GF-D8 (cell line): ENCODE measurements at regions not wholly inside any gene's neighbourhood (a gene's known extent, or its start where the extent isn't known, plus 50 kb on each side); places are given as distances from the start of the nearest gene placed in this dataset.

ENCODE experiments used
- DNase-seq: peaks from one replicate; lab custom pipeline; 2025; lab: John Stamatoyannopoulos, UW

- no peak for DNase-seq
These were observed 193.2 kb upstream of the MAP3K1 start for GRCh38 chr5:56622141-56622540.

GRCh38 chr5:56620903-56621677 lies 194.3 kb upstream of the MAP3K1 start:
- DNase-seq = no peak

DNA sequence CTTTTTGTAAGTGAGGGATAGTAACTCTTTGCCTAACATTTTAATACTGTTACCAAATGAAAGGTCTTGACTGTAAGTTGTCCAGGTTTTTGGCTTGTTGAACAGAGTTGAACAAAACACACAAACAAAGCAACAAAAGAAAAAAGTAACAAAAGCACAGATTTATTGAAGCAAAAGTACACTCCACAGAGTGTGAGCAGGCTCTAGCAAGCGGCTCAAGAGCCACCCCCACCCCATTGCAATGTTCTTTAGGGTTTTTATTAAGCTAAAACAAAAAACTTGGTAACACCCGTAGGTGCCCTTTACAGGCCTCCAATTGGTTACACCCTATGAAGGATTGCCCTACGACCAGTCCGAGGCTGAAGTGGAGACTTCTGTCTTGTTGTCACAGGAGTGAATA lies 197.4 kb upstream of the MAP3K1 start:
- no peak for DNase-seq

DNA sequence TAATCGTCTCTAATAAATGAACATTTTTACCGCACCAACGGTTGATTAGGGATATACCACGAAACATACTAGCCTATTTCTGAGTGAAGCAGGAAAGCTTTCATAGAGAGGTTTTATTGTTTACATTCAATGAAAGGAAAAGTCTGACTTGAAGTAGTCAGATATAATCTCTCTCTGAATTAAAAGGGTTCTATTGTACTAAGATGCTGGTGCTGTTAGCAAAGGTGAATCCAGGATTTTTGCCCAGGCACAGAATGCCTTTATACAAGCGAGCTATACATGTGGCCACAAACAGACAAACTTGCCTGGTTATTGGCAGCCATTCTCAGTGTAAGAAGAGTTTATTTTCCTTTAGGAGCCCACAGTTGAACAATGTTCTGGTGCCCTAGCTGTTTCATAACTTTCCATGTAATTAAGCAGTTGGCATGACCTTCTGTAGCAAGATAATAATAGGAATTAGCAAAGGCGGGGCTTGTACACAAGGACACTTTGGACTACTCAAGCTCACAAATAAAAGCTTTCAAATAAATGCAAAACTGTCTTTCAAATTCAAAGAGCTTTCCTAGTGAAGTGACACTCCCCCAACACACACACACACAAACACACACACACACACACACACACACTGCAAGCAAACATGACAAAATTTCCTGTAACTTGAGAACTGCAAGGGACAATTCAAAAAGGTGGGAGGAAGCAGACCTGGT lies 198.7 kb upstream of the MAP3K1 start:
- no peak for DNase-seq

- no peak for DNase-seq
These were observed 199.8 kb upstream of the MAP3K1 start for GRCh38 chr5:56615361-56616153.

GRCh38 chr5:56612759-56613158 lies 202.6 kb upstream of the MAP3K1 start:
- no peak for DNase-seq

- no peak for DNase-seq
These were observed 203.0 kb upstream of the MAP3K1 start for GRCh38 chr5:56612353-56612752.

GRCh38 chr5:56610093-56610698 lies 205.2 kb upstream of the MAP3K1 start:
- DNase-seq = no peak

DNA sequence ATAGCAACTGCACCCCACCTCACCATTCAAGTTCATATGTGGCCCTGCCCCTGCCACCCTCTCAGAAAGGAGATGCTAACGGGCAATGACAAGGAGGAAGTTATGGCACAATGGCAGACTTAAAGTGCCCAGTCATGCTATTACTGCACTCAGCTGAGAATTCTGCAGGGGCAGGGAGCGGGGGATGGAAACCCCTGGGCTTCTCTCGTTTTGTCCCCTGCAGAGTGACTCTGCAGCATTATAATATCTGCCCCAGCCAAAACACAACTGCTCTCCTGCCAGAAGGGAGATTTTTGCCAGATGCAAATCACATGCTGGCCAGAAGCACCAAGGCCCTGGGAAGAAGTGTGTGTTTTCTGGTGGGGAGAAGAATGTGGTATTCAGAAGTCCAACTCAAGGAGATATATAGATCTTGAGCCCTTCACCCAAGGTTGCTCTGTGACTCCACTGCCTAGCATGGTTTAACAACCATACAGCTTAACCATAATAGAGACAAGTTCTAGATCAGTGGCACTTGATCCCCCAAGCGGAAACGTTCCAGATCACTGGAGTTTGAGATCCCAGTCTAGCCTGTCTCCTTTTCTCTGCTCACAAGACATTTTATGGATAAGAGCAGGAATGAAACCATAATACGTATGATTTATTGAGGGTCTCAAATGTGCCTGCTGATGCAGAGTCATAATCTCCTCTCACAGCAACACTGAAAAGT lies 207.0 kb upstream of the MAP3K1 start:
- DNase-seq = peak; percentile 2

GRCh38 chr5:56607551-56607950 lies 207.8 kb upstream of the MAP3K1 start:
- DNase-seq = no peak

DNA sequence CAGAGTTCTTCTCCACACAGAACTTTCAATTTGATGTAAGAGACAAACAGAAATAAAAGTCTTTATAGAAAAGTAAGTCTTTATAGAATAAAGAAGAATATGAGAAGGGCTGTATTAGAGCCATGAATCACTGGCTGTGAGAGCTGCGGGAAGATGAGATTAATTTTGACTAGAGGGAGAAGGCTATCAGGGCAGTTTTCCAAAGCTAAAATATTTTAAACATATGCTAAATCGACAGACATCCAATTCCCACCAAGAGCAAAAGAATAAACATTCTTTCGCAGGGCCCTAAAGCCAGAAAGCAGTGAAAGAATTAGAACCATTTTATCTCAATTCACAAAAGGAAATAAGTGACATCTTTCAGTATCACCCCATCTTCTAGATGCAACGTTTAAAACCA lies 208.3 kb upstream of the MAP3K1 start:
- no peak for DNase-seq

DNA sequence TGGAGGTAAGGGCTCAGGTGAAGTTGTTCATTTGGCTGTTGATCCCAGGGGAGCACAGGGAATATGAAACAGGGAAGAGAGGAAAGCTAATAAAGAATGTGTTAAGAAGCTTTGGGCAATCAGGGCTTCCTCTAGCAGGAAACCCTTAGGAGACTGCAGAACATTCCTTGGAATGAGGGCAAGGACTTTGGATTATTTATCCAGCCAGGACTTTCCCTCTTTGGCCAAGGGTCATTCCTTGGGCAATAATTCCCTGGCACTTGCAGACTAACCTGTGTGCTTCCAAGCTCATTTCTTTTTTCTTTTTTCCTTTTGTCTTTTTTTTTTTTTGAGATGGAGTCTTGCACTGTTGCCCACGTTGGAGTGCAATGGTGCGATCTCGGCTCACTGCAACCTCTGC lies 209.2 kb upstream of the MAP3K1 start:
- no peak for DNase-seq

GRCh38 chr5:56605231-56605630 lies 210.1 kb upstream of the MAP3K1 start:
- no peak for DNase-seq

DNA sequence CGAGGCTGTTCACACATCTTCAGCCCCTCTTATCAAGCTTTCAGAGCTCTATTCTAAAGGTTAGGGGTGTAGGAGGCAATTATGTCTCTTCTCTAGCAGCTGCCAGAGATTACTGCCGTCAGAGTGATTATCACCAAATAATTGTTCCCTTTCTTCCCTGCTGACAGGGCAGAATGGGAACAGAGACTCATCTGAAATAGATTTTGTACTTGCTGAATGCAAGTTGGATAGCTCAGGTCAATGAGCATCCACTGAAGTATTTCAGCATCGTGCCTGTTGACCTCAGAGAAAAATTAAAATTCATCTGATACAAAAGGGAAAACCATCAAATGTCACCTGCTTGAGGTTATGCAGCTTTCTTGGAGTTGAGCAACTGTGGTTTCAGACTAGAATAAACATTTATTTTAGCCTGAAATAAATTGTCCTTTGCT lies 213.7 kb upstream of the MAP3K1 start:
- no peak for DNase-seq

GRCh38 chr5:56598941-56599340 lies 216.4 kb upstream of the MAP3K1 start:
- no peak for DNase-seq

GRCh38 chr5:56596155-56596554 lies 219.2 kb upstream of the MAP3K1 start:
- no peak for DNase-seq

DNA sequence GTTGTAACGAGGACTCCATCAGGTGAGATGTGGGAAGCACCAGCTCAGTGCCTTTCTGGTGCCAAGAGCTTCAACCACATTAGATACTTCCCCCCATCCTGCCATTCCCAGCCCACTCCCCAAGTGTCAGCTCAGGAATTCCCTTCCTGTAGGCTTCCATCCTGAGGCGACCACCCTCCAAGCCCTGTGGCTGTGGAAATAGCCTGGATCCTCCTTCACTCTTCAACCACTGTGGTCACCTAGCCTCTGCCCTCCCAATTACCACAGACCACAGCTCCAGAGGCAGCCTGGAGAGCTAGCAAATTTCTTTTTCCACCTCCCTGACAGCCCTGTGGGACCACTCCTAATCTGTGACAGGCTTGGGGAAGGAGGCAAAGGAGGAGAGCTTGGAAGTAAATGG lies 219.8 kb upstream of the MAP3K1 start:
- DNase-seq = no peak

DNA sequence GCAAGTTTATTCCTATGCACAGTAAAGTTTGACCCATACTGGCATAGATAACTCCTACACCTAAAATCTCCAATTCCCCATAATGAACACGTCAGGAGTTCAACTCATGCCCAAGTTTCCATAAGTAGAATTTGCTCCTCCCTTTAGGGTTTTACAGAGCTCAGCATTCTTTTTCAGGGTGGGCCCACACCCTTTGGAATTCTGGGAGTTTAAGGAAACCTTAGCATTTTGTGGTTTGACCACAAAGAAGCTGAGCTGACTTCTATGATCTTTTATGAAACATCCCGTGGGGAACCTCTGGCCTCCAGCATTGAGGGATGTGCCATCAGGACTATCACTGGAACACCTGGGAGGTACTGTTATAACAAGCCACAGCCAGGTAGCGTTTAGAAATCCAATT lies 220.6 kb upstream of the MAP3K1 start:
- no peak for DNase-seq

GRCh38 chr5:56591081-56591480 lies 224.3 kb upstream of the MAP3K1 start:
- no peak for DNase-seq

- no peak for DNase-seq
These were observed 225.9 kb upstream of the MAP3K1 start for GRCh38 chr5:56589481-56589860.

DNA sequence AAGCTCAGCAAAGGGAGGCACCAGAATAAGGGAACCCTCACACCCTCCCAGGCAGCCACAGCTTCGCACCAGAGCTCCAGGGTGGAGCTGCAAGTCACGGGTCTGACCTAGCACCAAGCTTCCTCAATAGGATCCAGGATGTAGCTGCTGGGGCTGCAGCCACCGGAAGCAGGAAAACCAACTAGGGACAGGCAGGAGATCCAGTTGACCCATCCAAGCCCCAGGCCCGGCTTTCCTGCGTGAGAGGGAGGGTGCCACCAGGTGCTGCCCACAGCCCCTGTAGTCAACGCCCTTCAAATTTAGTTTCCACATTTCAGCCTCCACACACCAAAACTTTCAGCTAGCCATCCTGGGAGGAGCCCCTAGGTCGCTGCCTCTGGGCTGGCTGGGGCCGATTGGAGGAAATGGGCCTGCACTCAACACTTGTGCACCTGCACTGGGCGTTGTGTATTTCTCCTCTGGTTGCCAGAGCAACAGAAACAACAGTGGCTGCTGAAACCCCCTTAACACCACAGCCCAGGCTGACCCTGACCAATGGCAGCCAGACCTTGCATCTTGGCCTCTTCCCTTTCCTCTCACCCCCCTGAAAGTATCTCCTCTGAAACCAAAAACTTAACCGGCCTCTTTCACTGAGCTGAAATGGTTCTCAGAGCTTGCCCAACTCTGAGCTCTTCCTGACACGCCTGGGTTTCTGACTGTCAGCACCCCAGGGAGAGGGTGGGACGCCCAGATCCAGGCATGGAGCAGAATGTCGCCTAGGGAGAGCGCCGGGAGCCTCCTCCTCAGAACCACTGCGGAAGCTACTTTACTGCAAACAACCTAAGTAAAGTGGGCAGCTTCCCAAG lies 226.5 kb upstream of the MAP3K1 start:
- DNase-seq = peak; percentile 4
